SKM-1 treated with dmso at 0.1 percent for 144 hours (cell line): ENCODE measurements at regions not wholly inside any gene's neighbourhood (a gene's known extent, or its start where the extent isn't known, plus 50 kb on each side); places are given as distances from the start of the nearest gene placed in this dataset.

Experiments used
- DNase-seq: peaks from one replicate; lab custom pipeline; 2025; ENCODE audit not compliant: unreplicated experiment; lab: John Stamatoyannopoulos, UW

DNA sequence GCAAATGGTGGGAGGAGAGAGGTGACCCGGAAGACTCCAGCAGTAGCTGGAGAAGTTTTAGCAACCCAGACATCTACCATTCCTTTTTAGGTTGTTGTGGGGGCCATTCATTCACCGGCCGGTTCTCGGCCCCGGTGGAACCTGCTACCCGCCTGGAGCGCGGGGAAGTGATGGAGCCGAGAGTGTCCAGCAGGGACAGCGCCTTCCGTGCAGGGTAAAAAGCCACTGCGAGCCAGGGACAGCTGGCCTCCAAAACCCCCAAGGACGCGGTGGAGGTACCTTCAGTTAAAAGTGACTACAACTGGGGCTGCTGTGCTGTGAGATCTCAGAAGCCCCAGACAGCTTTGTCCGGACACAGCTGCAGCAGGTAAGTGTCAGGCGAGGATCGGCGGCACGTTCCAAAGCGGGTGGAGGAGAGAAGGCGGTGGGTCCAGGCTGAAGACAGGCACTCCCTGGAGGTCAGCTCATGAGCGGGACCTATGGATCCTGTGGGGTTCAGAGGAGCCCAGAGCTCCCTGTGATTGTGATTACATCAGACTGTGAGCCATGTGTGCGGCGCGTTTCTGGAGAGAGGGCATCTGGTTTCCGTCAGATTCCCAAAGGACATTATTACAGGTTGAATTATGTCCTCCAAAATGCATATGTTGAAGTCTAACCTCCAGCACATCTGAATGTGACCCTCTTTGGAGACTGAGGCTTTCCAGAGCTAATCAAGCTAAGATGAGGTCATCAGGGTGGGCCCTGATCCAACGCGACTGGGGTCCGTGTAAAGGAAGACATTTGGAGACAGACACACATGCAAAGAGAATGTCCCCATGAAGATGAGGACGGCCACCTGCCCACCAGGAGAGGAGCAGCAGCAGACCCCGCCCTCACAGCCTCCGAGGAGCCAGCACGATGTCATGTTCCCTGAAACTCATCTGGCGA is 276.3 kb downstream of the EIPR1 start:
- DNase-seq = no peak

DNA sequence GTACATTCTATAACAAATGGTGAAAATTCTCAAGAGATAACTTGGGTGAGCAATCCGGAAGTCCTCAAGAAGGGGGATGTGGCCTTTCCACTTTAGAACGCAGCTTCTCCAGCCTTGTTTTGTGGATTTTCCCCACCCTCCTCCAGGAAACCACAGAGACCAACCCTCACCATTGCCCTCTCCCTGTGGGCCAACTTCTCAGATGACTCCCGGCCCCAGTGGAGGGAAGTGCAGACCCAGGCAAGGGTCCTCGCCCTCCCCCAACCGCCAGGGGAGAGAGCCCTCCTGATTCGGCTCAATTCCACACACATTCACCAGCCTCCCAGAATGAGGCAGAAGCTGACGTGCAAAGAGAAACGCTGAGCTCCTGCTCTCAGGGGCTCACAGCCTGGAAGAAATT is 277.2 kb downstream of the EIPR1 start:
- DNase-seq = no peak

DNA sequence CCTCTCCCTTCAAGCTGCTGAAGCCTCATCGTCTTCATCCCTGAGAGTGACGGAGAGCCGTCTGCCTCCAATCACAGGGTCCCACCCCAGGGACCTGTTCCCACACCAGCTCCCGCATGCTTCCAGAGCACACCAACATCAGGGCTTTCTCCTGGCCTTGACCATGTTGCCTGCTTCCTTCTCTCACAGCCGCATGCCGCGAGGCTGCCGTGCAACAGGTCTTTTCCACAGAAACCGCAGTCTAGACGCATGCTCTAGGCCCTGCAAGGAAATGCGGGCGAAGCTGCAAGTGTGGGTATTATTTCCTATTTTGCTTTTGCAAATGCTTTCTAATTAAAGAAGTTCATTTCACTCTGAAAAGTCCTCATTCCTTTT is 277.8 kb downstream of the EIPR1 start:
- no peak for DNase-seq

DNA sequence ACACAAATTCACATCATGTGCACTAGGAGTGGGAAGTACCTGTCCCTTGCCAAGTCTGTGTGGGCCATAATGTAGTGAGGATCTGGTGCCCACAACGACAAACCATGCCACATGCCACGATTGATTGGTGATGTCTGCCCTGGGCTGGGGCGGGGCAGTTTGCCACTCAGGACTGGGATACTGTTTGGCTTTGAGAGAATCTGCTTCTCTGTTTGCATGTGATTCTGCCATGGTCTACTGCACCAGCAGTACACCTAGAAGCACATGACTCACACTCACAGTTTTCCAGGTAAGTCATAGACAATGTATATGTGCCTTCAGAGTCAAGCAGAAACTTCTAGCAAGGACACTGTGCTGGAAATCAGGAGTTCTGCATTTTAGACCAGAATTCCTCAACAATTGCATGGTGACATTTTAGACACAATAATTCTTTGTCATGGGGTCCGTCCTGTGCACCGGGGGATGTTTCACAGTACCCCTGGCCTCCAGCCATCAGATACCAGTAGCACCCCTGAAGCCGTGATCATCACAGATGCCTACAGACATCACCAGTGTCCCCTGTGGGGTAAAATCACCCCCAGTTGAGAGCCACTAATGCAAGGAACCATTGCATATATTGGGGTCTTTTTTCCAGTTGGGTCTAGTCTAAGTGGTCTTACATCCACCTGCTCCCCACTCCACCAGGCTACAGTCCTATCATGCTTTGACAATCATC is 278.3 kb downstream of the EIPR1 start:
- DNase-seq = no peak

DNA sequence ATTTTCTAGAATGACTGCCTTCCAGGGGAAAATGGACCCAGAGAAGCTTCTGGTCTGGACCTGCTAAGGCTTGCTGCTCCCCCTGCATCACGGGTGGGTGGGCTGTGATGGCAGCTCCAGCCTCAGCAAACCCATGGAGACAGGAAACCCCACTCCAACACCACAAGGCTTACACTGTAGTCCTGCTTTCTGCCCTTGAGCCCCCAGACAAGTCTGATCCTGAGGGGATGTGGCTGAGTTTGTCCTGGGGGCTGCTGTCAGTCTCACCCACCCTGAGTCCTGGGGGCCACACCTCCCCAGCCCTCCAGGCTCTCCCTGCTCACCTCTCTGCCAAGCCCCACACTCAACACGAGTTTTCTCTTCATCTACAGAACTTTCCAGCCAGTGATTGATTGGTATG is 279.4 kb downstream of the EIPR1 start:
- no peak for DNase-seq

DNA sequence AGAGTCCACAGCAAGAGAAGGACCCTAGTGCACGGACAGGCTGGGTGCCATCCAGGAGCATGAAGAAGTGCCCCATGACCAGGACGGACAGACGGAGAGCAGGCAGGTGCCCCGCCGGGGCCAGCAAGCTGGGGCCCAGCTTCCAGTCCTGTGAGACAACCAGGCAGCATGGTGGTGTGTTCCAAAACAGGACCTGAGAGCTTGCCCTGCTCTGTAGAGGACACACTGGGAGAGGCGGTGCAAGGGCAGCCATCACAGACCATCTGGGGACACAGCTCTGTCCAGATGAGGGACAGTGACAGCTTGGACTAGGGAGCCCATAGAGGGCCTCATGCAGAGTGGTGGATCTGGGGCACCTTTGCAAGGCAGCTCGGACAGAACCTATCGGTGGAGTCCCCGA is 279.8 kb downstream of the EIPR1 start:
- DNase-seq = no peak

DNA sequence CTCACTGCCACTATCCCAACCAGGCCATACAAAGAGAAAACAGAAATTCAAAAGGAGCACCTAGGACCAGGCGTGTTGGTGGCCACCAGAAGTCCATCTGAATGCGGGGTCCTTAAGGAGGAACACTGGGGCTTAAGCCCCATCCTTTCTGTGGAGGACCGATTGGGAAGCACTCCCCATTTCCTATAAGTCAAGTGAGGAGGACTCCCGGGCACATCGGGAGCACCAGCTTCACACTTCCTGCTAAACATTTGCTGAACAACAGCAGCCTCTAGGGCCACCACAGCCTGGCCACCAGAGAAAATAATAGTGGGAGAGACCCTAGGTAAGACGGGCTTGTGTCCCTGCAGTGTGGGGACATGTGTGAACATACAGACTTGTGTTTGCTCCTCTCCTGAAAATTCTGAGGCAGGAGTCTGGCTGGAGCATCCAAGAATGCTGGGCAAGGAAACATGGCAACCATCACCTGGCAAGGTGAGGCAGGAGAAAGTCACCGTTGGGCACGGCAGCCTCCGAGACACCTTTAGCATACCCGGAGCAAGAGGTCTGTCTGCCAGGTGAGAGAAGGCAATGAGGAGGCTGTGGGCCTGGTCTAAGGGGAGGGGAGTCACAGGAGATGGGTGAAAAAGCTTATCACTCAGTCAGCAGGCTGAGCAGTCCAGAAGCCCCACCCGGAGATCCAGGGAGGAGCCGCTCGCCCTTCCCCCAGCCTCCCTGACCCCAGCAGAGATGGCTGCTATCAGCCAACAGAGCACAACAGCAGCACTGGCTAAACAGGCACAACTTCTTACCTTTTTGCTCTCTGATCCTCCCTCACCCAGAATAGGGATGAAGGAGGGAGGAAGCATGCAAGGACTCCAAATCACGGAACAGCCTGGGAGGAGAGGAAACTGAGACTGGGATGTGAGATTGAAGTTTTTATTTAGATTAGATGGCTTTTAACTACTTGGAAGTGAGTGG is 282.3 kb downstream of the EIPR1 start:
- DNase-seq = no peak

DNA sequence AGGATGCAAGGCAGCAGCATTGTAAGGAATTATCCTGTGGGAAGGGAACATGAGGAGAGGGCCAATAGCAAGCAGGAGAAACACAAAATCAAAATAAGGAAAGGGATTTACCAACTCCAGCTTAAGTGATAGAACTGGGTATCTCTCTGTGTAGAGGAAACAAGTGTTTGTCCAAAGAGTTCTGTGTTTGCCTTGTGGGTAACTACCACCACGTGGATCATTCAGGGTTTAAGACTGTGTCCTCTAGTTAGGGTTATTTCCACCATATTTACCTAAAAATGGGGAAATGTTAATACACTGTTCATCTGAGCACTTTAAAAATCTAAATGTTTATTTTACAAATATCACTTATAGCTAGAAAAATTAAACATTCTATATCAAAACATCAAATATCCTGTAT is 283.3 kb downstream of the EIPR1 start:
- no peak for DNase-seq

DNA sequence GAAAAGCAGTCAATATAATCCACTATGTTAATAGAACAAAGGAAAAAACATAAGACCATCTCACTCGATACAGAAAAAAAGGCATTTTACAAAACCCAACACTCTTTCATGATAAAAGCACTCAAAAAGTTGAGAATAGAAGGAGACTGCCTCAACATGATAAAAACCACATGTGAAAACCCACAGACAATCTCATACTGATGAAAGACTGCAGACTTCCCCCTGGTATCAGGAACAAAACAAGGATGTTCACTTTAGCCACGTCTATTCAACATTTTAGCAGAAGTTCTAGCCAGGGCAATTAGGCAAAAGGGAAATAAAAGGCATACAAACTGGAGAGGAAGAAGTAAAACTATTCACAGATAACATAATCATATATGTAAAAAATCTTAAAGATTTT is 285.9 kb downstream of the EIPR1 start:
- peak; percentile 83 for DNase-seq

DNA sequence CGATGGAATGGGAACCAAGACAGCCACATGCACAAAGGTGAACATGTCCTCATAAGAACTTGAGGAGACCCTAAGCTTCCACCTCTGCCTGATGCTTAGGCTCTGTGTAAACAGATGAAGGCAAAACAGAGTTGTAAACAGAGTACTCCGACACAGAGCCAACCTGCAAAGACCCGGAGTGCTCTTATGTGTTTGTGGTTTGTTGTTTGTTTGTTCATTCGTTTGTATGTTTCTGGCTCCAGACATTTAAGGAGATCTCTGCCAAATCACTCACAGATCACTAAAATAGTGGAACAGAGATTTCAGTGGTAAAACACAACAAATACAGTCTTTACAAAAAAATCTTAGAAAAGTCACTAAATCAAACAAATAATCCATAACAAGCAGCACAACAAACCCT is 294.9 kb downstream of the EIPR1 start:
- no peak for DNase-seq

DNA sequence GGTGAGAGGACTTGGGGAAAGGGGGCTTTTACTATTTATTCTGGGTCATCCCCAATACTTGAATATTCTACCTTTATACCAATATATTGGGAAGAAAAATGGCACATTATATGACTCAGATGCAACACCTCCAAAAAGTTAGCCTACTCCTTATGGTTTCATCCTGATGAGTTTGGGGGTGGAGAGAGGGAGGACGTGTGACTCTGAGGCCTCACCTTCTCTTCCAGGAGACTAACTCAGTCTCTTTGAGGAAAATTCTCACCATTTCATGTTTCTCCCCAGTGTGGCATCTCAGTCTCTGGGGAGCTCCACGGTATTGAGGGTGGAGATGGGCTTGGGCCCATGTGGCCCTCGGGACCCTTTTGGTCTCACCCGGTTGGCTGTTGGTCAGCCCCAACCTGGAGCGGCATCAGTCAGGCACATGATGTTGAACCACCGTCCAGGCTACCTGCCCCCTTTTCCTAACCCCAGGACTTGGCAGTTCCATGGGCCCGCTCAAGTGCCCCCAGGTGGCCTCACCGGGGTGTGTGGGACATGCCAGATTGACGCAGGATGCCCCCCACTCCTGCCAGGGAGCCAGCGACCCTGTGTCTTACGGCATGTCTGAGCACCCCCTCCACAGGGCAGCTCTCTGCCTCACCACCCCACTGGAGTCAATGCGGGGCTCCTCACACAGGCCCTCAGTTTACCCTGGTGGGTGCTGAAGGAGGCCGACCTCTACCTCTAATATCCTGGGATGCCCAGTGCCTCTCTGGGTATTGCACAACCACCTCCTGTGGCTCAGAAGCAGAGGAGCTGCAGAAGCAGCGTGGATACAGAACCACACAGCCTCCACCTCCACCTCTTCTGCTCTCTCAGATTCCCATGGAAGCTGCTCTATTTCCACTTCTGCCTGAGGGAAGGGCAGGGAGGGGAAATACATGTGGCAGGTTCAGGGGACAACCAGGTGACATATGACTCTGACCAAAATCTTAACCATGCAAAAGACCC is 297.4 kb downstream of the EIPR1 start:
- DNase-seq = peak; percentile 36

DNA sequence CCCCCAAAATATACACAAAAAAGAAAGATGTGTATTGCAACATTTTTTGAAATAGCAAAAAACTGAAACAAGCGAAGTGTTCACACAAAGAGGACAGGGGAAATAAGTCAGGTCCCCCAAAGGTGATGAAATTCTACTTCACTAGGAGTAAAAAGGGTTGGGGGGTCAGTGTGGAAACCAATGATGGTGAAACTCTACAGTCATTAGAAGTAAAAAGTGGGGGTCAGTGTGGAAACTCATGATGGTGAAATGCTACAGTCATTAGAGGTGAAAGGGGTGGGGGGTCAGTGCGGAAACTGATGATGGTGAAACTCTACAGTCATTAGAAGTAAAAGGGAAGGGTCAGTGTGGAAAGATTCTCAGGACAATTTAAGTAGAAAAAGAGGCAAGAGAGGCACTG is 298.2 kb downstream of the EIPR1 start:
- peak; percentile 94 for DNase-seq

DNA sequence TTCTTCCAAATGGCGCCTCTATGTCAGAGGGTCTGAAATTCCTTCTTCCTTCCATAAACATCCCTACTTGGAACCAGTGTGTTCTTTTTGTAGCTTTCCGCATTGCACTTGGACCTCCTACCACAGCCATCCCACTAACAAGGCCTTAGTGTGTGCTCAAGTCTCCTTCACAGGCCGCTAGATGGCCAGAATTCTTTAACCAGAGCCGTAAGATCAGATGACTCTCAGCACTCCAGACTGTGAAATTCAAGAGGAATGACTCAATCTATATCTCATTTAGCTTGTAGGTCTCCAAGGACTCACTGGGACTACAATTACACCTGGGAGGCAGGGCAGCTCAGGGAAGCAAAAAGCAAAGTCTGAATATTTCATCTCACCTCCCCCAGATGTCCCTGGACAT is 298.9 kb downstream of the EIPR1 start:
- DNase-seq = no peak

DNA sequence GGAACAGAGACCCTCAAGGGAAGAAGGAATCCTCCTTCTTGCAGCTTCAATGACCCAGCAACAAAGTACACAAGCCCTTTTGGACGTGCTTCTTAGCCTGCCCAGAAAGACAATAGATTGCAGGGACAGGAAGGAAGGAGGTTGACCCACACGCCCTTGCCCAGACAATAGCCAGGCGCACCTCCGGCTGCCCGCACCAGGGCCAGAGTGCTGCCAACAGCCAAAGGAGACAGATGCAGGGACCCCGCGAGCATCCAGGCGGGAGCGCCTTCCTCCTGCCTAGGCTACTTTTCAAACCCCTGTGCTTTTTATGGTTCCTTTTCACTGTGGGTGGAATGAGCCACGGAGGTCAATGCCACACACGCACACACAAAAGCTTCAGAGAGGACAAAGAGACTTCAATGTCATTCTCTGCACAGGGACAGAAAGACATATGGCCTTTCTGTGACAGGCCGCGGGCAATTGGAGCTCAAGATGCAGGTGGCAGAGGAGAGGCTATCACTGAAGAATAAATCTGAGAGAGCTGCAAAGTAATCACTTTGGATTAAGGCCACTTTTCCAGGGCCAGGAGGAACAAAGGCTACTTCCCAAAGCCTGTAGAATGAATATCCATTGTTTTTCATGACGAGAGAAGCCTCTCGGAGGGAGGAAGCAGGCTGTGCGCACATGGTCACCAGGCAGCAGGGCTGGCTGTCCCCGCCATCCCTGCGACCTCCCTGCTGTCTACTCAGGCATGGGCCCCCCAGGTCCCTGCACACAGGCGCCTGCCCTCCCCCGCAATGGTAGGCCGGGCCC is 300.6 kb downstream of the EIPR1 start:
- DNase-seq = no peak

DNA sequence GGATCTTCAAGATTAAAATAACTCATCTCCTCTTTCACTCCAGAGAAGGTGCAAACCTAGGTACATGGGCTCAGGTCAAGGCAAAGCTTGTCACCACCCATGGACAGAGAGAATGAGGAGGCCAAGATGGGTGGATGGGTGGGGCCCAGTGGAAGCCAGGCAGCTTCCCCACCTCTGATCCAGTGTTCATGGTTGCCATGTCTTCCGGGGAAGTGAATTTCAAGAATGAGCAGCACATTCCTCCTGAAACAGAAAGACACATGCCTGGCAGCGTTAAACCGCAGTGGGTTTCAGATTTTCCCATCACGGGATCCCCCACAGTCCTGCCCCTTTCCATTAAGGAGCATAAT is 301.7 kb downstream of the EIPR1 start:
- DNase-seq = no peak

DNA sequence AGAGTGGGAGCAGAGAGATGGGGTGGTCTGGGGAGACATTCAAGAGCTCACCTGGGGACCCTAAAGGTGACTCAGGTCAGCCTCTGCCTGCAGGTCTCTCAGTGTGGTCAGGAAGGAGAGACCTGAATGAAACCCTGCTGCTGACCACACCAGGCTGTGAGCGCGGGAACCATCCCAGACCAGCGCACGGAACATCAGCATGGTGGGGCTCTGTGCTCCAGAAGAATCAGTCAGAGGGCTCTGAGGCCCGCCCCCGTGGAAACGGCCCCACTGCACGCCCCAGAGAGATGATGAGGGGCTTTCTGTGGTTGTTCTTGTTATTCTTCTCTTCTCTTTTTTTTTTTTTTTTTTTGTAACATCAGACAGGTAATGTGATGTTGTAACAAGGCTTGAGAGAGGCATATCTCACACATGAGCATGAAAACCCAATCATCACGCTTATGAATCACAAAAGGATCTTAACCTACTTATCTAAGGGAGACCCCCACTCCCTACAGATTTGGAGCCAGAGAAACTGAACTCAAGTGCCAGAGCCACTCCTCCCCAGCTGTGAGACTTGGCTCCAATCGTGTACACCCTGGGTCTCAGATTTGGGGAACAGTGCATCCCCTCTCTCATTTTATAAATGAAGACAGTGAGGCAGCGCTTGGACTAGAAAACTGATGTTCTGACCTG is 302.2 kb downstream of the EIPR1 start:
- DNase-seq = no peak

DNA sequence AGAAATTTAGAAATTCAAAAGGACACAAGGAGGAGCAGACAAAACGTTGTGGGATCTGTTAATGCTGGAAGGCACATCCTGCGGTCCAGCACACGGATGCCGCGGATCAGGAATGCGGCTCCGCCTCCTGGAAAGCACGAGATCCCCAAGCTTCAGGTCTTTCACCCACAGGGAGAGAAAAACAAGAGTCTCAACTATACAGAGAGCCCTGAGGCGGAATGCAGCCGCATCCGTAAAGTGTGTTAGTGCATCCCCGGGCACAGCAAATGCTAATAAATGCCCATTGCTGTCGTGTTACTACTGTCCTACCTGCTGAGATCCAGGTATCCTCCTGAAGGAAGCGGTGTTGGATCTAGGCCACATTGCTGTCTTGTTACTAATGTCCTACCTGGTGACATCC is 303.9 kb downstream of the EIPR1 start:
- DNase-seq = no peak

DNA sequence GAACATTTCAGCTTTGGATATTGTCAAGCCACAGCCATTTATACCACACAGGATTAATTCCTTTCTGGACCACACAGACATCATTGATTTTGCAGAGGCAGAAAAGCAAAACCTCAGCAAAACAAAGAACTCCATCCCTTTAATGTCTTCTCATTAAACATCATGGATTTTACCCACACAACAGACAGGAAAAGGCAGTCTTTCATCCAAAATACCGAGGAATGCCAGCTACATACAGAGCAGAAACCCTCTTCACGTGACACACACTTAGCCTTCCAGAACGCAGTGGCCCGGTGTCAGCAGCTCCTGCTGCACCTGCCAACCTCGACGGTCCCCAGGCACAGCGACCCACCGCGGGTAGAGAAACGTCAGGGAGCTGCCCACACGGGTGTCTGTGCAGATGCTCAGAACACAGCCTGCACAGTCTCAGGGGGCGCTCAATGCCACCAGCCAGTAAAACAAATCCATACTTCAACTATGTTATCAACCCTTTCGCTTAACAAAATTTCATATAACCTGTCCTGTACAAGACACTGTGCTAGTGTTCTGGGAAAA is 304.5 kb downstream of the EIPR1 start:
- DNase-seq = no peak
